ENCODE measurements at regions not wholly inside any gene's neighbourhood (a gene's known extent, or its start where the extent isn't known, plus 50 kb on each side); places are given as distances from the start of the nearest gene placed in this dataset.

DNA sequence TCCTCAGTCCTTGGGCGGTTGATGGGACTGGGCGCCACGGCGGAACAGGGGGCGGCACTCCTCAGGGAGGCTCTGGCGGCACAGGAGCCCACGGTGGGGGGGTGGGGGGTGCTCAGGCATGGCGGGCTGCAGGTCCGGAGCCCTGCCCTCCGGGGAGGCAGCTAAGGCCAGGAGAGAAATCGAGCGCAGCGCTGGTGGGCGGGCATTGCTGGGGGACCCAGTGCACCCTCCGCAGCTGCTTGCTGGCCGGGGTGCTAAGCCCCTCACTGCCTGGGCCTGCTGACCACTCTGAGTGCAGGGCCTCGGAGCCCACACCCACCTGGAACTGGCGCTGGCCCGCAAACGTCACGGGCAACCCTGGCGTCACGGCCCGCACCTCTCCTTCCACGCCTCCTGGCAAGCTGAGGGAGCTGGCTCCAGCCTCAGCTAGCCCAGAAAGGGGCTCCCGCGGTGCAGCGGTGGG, 164.9 kb upstream of the AGA start:
- H3K14ac ChIP-seq (replicated peaks; ENCODE audit: low read depth, low read length) = no peak overlapping the region
- POLR2A ChIA-PET (ENCODE audit: unreplicated experiment) = no interaction called here
- H4K20me1 ChIP-seq (ENCODE audit: insufficient read depth, low read length) = no peaks in the 10 kb centered on the region
- H3K9ac ChIP-seq (ENCODE audit: low read depth, low read length) = no peak overlapping the region
- no TSS peak for BruUV-seq (replicated peaks)
- H3K4me2 ChIP-seq (ENCODE audit: low read depth, low read length) = no peak overlapping the region
- H2AFZ ChIP-seq (replicated peaks; ENCODE audit: low read length, poor library complexity) = no peak overlapping the region
- TF ChIP-seq NFE2L2 (IDR thresholded peaks at IDR 0.05; ENCODE audit: low read depth, low read length) (no peak), MAZ (IDR thresholded peaks at IDR 0.05; ENCODE audit: borderline replicate concordance, low read depth, low read length) (no peak), MAFK (IDR thresholded peaks at IDR 0.05; ENCODE audit: low read depth, low read length) (no peak), MXI1 (IDR thresholded peaks at IDR 0.05; ENCODE audit: borderline replicate concordance, low read depth, low read length) (no peak), CHD1 (IDR thresholded peaks at IDR 0.05; ENCODE audit: low read depth, low read length) (no peak), CEBPB (IDR thresholded peaks at IDR 0.05; ENCODE audit: low read depth, low read length) (no peak), FOS (IDR thresholded peaks at IDR 0.05; ENCODE audit: low read depth, low read length) (no peak), RAD21 (IDR thresholded peaks at IDR 0.05; ENCODE audit: low read length) (no peak), POLR2A (IDR thresholded peaks at IDR 0.05; ENCODE audit: low read depth, low read length) (no peak), RCOR1 (IDR thresholded peaks at IDR 0.05; ENCODE audit: insufficient replicate concordance, low read length) (no peak), BHLHE40 (IDR thresholded peaks at IDR 0.05; ENCODE audit: low read depth, low read length) (no peak), SMC3 (IDR thresholded peaks at IDR 0.05; ENCODE audit: low read depth, low read length) (no peak), RFX5 (IDR thresholded peaks at IDR 0.05; ENCODE audit: low read depth, low read length) (no peak)
- TF ChIP-seq, protein P1, sequence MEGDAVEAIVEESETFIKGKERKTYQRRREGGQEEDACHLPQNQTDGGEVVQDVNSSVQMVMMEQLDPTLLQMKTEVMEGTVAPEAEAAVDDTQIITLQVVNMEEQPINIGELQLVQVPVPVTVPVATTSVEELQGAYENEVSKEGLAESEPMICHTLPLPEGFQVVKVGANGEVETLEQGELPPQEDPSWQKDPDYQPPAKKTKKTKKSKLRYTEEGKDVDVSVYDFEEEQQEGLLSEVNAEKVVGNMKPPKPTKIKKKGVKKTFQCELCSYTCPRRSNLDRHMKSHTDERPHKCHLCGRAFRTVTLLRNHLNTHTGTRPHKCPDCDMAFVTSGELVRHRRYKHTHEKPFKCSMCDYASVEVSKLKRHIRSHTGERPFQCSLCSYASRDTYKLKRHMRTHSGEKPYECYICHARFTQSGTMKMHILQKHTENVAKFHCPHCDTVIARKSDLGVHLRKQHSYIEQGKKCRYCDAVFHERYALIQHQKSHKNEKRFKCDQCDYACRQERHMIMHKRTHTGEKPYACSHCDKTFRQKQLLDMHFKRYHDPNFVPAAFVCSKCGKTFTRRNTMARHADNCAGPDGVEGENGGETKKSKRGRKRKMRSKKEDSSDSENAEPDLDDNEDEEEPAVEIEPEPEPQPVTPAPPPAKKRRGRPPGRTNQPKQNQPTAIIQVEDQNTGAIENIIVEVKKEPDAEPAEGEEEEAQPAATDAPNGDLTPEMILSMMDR (conservative IDR thresholded peaks at IDR 0.05; ENCODE audit: low read depth, low read length) = no peak
- TF ChIP-seq, protein P2, sequence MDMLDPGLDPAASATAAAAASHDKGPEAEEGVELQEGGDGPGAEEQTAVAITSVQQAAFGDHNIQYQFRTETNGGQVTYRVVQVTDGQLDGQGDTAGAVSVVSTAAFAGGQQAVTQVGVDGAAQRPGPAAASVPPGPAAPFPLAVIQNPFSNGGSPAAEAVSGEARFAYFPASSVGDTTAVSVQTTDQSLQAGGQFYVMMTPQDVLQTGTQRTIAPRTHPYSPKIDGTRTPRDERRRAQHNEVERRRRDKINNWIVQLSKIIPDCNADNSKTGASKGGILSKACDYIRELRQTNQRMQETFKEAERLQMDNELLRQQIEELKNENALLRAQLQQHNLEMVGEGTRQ (IDR thresholded peaks at IDR 0.05; ENCODE audit: low read depth, low read length) = no peak
- TF ChIP-seq, protein P3, sequence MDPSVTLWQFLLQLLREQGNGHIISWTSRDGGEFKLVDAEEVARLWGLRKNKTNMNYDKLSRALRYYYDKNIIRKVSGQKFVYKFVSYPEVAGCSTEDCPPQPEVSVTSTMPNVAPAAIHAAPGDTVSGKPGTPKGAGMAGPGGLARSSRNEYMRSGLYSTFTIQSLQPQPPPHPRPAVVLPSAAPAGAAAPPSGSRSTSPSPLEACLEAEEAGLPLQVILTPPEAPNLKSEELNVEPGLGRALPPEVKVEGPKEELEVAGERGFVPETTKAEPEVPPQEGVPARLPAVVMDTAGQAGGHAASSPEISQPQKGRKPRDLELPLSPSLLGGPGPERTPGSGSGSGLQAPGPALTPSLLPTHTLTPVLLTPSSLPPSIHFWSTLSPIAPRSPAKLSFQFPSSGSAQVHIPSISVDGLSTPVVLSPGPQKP (IDR thresholded peaks at IDR 0.05; ENCODE audit: borderline replicate concordance, low read depth, low read length) = no peak
- no peak overlapping the region for H2BK120ac ChIP-seq (ENCODE audit: low read depth, low read length)
- 88% methylated on average over 5 of the region's 28 CpGs; no CpG with 5 or more reads in 1 of the 2 experiments for WGBS, 2 experiments (ENCODE audit: extremely low coverage in 2 of 2, insufficient read length in 1 of 2)
- no peaks in the 10 kb centered on the region for H3K79me1 ChIP-seq (ENCODE audit: low read depth in 1 of 2, low read length in 2 of 2)
- CTCF ChIA-PET = no interaction called here
- no peak overlapping the region for H2BK20ac ChIP-seq (ENCODE audit: low read depth, low read length)
- H2BK5ac ChIP-seq (ENCODE audit: low read depth, low read length, poor library complexity, severe bottlenecking) = no peak overlapping the region
- no peaks in the 10 kb centered on the region for H3K9me3 ChIP-seq (ENCODE audit: control insufficient read depth, insufficient read depth, low read length)
- H3K4me3 ChIP-seq (ENCODE audit: insufficient read depth, low read depth, low read length) = no peak overlapping the region
- H3K56ac ChIP-seq (ENCODE audit: extremely low read depth, insufficient read depth, low read length) = no peak overlapping the region
- H4K8ac ChIP-seq (ENCODE audit: low read depth in 2 of 2, low read length in 2 of 2) = no peak overlapping the region
- no peaks in the 10 kb centered on the region for H3K36me3 ChIP-seq (ENCODE audit: control insufficient read depth, insufficient read depth, low read length)
- no peak overlapping the region for H3K27ac ChIP-seq (ENCODE audit: insufficient read depth, low read length)
- no peak overlapping the region for H3K4ac ChIP-seq (ENCODE audit: low read depth, low read length)
- DNase-seq (no peak), ATAC-seq (ENCODE audit: low read depth) (no peak)
- no peak overlapping the region for H3K23ac ChIP-seq (ENCODE audit: low read depth, low read length)
- H3K9me1 ChIP-seq (ENCODE audit: insufficient read depth, low read length) = no peaks in the 10 kb centered on the region
- no peaks in the 10 kb centered on the region for H3K4me1 ChIP-seq (ENCODE audit: control insufficient read depth, insufficient read depth, low read length)
- no peak overlapping the region for H4K5ac ChIP-seq (ENCODE audit: low read depth, low read length)
- H2BK15ac ChIP-seq (ENCODE audit: low read depth, low read length) = no peak overlapping the region
- H3K27me3 ChIP-seq (ENCODE audit: control insufficient read depth, insufficient read depth, low read length) = no peaks in the 10 kb centered on the region
- no peak overlapping the region for H4K91ac ChIP-seq (ENCODE audit: insufficient read depth, low read depth, low read length)
- intact Hi-C loops (cut with micrococcal nuclease) (no loop called here), in situ Hi-C loops (cut with MboI; ENCODE audit: low sequenced_read_pairs) (no loop called here), dilution Hi-C loops (cut with HindIII; ENCODE audit: low sequenced_read_pairs, unreplicated experiment) (no loop called here)
- H2AK9ac ChIP-seq (replicated peaks; ENCODE audit: low read depth, low read length, poor library complexity) = no peak overlapping the region
- no peak overlapping the region for H2AK5ac ChIP-seq (ENCODE audit: low read depth, low read length)
- no peak overlapping the region for H3K18ac ChIP-seq (ENCODE audit: low read depth, low read length)

All from IMR-90 (cell line).